ENCODE measurements at regions not wholly inside any gene's neighbourhood (a gene's known extent, or its start where the extent isn't known, plus 50 kb on each side); places are given as distances from the start of the nearest gene placed in this dataset.

DNA sequence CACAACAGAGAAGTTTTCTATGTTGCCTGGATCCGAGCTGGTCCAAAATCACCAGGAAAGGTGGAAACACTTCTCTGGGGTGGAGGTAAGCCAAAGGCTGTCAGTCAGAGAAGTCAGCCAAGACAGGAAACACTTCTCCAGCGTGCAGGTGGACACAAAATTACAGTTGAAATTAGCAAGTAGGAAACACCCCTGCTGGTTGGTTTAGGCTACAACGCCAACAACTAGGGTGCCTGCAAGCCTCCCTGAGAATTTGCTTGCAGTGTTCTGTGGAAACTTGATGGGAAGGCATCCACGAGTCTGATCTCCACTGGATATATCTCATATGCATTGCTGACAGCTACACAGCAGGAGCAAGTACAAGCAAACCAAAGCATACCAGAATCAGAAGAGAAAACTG lies 600.5 kb downstream of the RERGL start:
- peak; percentile 50 for DNase-seq

More for the DNA sequence above, 600.5 kb downstream of the RERGL start:
- Mint-ChIP-seq H3K27me3 (ENCODE audit: low read depth) (no peaks in the 10 kb centered on the region), H3K27ac (no peak overlapping the region), H3K4me1 (no peaks in the 10 kb centered on the region), H3K4me3 (no peak overlapping the region), H3K9me3 (no peaks in the 10 kb centered on the region), H3K36me3 (ENCODE audit: insufficient read depth in 1 of 3, low read depth in 3 of 3) (no peaks in the 10 kb centered on the region)
- no peaks in the 10 kb centered on the region for H3K27me3 ChIP-seq (ENCODE audit: insufficient read depth, low read length)
- H3K27ac ChIP-seq (ENCODE audit: insufficient read length, low read depth, low read length): no peak overlapping the region
- H2BK5ac ChIP-seq (ENCODE audit: insufficient read length, low read length): no peak overlapping the region
- no peak overlapping the region for H2AK5ac ChIP-seq (ENCODE audit: insufficient read length, low read length)
- WGBS (ENCODE audit: extremely low coverage, insufficient read length, low lambda C conversion rate): no CpG with 5 or more reads among the region's 4 CpGs
- H3K23ac ChIP-seq (ENCODE audit: insufficient read length, low read depth, low read length): no peak overlapping the region
- no peaks in the 10 kb centered on the region for H3K23me2 ChIP-seq (ENCODE audit: insufficient read length, low read depth, low read length, poor library complexity, severe bottlenecking)
- H2BK12ac ChIP-seq (ENCODE audit: insufficient read length, low read depth, low read length): no peak overlapping the region
- H3K79me2 ChIP-seq (ENCODE audit: insufficient read depth, low read length): no peaks in the 10 kb centered on the region
- no peak overlapping the region for H4K8ac ChIP-seq (replicated peaks; ENCODE audit: insufficient read length, low read depth, low read length)
- no peaks in the 10 kb centered on the region for H3K9me3 ChIP-seq (ENCODE audit: control insufficient read depth, low read depth, low read length)
- H3K18ac ChIP-seq (ENCODE audit: insufficient read length, low read depth, low read length): no peak overlapping the region
- H3K4me1 ChIP-seq (ENCODE audit: insufficient read depth, low read length): no peaks in the 10 kb centered on the region
- H2BK20ac ChIP-seq (ENCODE audit: low read depth, low read length, poor library complexity, severe bottlenecking): no peak overlapping the region
- H3K56ac ChIP-seq (ENCODE audit: insufficient read length, low read depth, low read length): no peak overlapping the region
- TF ChIP-seq, protein P1, sequence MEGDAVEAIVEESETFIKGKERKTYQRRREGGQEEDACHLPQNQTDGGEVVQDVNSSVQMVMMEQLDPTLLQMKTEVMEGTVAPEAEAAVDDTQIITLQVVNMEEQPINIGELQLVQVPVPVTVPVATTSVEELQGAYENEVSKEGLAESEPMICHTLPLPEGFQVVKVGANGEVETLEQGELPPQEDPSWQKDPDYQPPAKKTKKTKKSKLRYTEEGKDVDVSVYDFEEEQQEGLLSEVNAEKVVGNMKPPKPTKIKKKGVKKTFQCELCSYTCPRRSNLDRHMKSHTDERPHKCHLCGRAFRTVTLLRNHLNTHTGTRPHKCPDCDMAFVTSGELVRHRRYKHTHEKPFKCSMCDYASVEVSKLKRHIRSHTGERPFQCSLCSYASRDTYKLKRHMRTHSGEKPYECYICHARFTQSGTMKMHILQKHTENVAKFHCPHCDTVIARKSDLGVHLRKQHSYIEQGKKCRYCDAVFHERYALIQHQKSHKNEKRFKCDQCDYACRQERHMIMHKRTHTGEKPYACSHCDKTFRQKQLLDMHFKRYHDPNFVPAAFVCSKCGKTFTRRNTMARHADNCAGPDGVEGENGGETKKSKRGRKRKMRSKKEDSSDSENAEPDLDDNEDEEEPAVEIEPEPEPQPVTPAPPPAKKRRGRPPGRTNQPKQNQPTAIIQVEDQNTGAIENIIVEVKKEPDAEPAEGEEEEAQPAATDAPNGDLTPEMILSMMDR (conservative IDR thresholded peaks at IDR 0.05): peak; percentile 57
- H3K79me1 ChIP-seq (ENCODE audit: insufficient read depth, low read depth, low read length, poor library complexity, severe bottlenecking): no peaks in the 10 kb centered on the region
- no peak overlapping the region for H4K91ac ChIP-seq (ENCODE audit: insufficient read length, low read depth, low read length)
- no peak overlapping the region for H2BK120ac ChIP-seq (ENCODE audit: low read depth, low read length, poor library complexity, severe bottlenecking)
- no peak overlapping the region for H3K4me2 ChIP-seq (ENCODE audit: insufficient read depth, insufficient read length, low read length)
- H3K14ac ChIP-seq (ENCODE audit: insufficient read depth, low read length): no peak overlapping the region
- H4K5ac ChIP-seq (ENCODE audit: insufficient read length, low read depth, low read length): no peak overlapping the region
- no peak overlapping the region for H3T11ph ChIP-seq (ENCODE audit: low read length)
- H4K20me1 ChIP-seq (ENCODE audit: control insufficient read depth, insufficient read depth, insufficient read length): no peaks in the 10 kb centered on the region
- H2BK15ac ChIP-seq (ENCODE audit: low read depth, low read length): no peak overlapping the region
- H2AFZ ChIP-seq (ENCODE audit: low read length): no peak overlapping the region
- no peak overlapping the region for H3K4ac ChIP-seq (ENCODE audit: low read depth, low read length)
- no peak overlapping the region for H3K9ac ChIP-seq (ENCODE audit: extremely low read depth, insufficient read length, low read length)
